NCI-H345 treated with DMSO at 0.1 percent for 48 hours (cell line): ENCODE measurements at regions not wholly inside any gene's neighbourhood (a gene's known extent, or its start where the extent isn't known, plus 50 kb on each side); places are given as distances from the start of the nearest gene placed in this dataset.

ENCODE experiments used
- DNase-seq: peaks from one replicate; lab custom pipeline; 2025; ENCODE audit not compliant: unreplicated experiment; lab: John Stamatoyannopoulos, UW

- DNase-seq, result no peak
Measured at GRCh38 chr1:106181866-106182265, 874.6 kb upstream of the PRMT6 start.

GRCh38 chr1:106185089-106185488 lies 871.4 kb upstream of the PRMT6 start:
- no peak for DNase-seq

GRCh38 chr1:106189780-106190179 lies 866.7 kb upstream of the PRMT6 start:
- no peak for DNase-seq

GRCh38 chr1:106194206-106194605 lies 862.3 kb upstream of the PRMT6 start:
- no peak for DNase-seq

GRCh38 chr1:106200711-106201110 lies 855.8 kb upstream of the PRMT6 start:
- no peak for DNase-seq

GRCh38 chr1:106207185-106207584 lies 849.3 kb upstream of the PRMT6 start:
- DNase-seq, result no peak

- no peak for DNase-seq
Measured at GRCh38 chr1:106217765-106218164, 838.7 kb upstream of the PRMT6 start.

GRCh38 chr1:106222403-106222802 lies 834.1 kb upstream of the PRMT6 start:
- DNase-seq, result no peak

- DNase-seq, result no peak
Measured at GRCh38 chr1:106223213-106223612, 833.3 kb upstream of the PRMT6 start.

GRCh38 chr1:106224426-106224825 lies 832.0 kb upstream of the PRMT6 start:
- no peak for DNase-seq

- DNase-seq, result no peak
Measured at GRCh38 chr1:106225403-106225802, 831.1 kb upstream of the PRMT6 start.

GRCh38 chr1:106226550-106226949 lies 829.9 kb upstream of the PRMT6 start:
- no peak for DNase-seq

- no peak for DNase-seq
Measured at GRCh38 chr1:106232128-106232527, 824.3 kb upstream of the PRMT6 start.

GRCh38 chr1:106233511-106233910 lies 823.0 kb upstream of the PRMT6 start:
- no peak for DNase-seq

GRCh38 chr1:106249365-106249764 lies 807.1 kb upstream of the PRMT6 start:
- DNase-seq, result no peak

GRCh38 chr1:106249810-106250209 lies 806.7 kb upstream of the PRMT6 start:
- DNase-seq, result no peak

- no peak for DNase-seq
Measured at GRCh38 chr1:106254748-106255147, 801.7 kb upstream of the PRMT6 start.

GRCh38 chr1:106266786-106267185 lies 789.7 kb upstream of the PRMT6 start:
- no peak for DNase-seq

GRCh38 chr1:106268070-106268469 lies 788.4 kb upstream of the PRMT6 start:
- DNase-seq, result no peak

GRCh38 chr1:106276871-106277270 lies 779.6 kb upstream of the PRMT6 start:
- no peak for DNase-seq

GRCh38 chr1:106277786-106278185 lies 778.7 kb upstream of the PRMT6 start:
- DNase-seq, result no peak

GRCh38 chr1:106278716-106279115 lies 777.8 kb upstream of the PRMT6 start:
- DNase-seq, result no peak

GRCh38 chr1:106289265-106289928 lies 767.1 kb upstream of the PRMT6 start:
- no peak for DNase-seq
